ENCODE measurements at regions not wholly inside any gene's neighbourhood (a gene's known extent, or its start where the extent isn't known, plus 50 kb on each side); places are given as distances from the start of the nearest gene placed in this dataset.
"Not testable (repeated sequence)": the region's sequence is repeated elsewhere in the genome, so short reads cannot be mapped to it uniquely, and the experiment has no call there.

DNA sequence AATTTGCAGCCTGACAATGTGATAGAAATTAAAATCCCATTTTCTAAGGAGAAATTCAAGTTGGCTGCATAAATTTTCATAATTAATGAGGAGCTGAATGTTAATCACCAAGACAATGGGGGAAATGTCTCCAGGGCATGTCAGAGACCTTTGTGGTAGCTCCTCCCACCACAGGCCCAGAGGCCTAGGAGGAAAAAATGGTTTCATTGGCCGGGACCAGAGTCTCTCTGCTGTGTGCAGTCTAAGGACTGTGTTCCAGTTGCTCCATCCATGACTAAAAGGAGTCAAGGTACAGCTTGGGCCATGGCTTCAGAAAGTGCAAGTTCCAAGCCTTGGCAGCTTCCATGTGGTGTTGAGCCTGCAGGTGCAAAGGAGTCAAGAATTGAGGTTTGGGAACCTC lies 187.6 kb upstream of the FRG1 start:
- TF ChIP-seq POLR2A (IDR thresholded peaks at IDR 0.05) = not testable (repeated sequence)
- TF ChIP-seq, protein P1, sequence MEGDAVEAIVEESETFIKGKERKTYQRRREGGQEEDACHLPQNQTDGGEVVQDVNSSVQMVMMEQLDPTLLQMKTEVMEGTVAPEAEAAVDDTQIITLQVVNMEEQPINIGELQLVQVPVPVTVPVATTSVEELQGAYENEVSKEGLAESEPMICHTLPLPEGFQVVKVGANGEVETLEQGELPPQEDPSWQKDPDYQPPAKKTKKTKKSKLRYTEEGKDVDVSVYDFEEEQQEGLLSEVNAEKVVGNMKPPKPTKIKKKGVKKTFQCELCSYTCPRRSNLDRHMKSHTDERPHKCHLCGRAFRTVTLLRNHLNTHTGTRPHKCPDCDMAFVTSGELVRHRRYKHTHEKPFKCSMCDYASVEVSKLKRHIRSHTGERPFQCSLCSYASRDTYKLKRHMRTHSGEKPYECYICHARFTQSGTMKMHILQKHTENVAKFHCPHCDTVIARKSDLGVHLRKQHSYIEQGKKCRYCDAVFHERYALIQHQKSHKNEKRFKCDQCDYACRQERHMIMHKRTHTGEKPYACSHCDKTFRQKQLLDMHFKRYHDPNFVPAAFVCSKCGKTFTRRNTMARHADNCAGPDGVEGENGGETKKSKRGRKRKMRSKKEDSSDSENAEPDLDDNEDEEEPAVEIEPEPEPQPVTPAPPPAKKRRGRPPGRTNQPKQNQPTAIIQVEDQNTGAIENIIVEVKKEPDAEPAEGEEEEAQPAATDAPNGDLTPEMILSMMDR (IDR thresholded peaks at IDR 0.05) = not testable (repeated sequence)
